ENCODE measurements at regions not wholly inside any gene's neighbourhood (a gene's known extent, or its start where the extent isn't known, plus 50 kb on each side); places are given as distances from the start of the nearest gene placed in this dataset.

- Histone ChIP-seq H3K4me1 (ENCODE audit: control insufficient read depth, insufficient read depth, low read length) (peaks cover 30% of the 10 kb centered on the region), H3K27ac (ENCODE audit: low read depth, low read length) (peak overlapping the region; percentile 95), H3K4me3 (ENCODE audit: low read length) (no peak overlapping the region), H3K9ac (ENCODE audit: low read length) (no peak overlapping the region), H3K36me3 (ENCODE audit: control insufficient read depth, insufficient read depth, low read length) (no peaks in the 10 kb centered on the region), H3K27me3 (ENCODE audit: control insufficient read depth, insufficient read depth, low read length) (no peaks in the 10 kb centered on the region)
Observed at GRCh38 chr13:44293908-44294735, 79.5 kb upstream of the SERP2 start.

GRCh38 chr13:44294876-44295275 is 78.7 kb upstream of the SERP2 start:
- Histone ChIP-seq H3K4me1 (ENCODE audit: control insufficient read depth, insufficient read depth, low read length) (peaks cover 30% of the 10 kb centered on the region), H3K27ac (ENCODE audit: low read depth, low read length) (peak overlapping the region; percentile 95), H3K4me3 (ENCODE audit: low read length) (no peak overlapping the region), H3K36me3 (ENCODE audit: control insufficient read depth, insufficient read depth, low read length) (no peaks in the 10 kb centered on the region), H3K9ac (ENCODE audit: low read length) (no peak overlapping the region), H3K27me3 (ENCODE audit: control insufficient read depth, insufficient read depth, low read length) (no peaks in the 10 kb centered on the region)

- Histone ChIP-seq H3K27ac (ENCODE audit: low read depth, low read length) (peak overlapping the region; percentile 38), H3K9ac (ENCODE audit: low read length) (no peak overlapping the region), H3K27me3 (ENCODE audit: control insufficient read depth, insufficient read depth, low read length) (no peaks in the 10 kb centered on the region), H3K4me3 (ENCODE audit: low read length) (no peak overlapping the region), H3K4me1 (ENCODE audit: control insufficient read depth, insufficient read depth, low read length) (peaks cover 47% of the 10 kb centered on the region), H3K36me3 (ENCODE audit: control insufficient read depth, insufficient read depth, low read length) (no peaks in the 10 kb centered on the region)
Observed at GRCh38 chr13:44296856-44297255, 76.8 kb upstream of the SERP2 start.

DNA sequence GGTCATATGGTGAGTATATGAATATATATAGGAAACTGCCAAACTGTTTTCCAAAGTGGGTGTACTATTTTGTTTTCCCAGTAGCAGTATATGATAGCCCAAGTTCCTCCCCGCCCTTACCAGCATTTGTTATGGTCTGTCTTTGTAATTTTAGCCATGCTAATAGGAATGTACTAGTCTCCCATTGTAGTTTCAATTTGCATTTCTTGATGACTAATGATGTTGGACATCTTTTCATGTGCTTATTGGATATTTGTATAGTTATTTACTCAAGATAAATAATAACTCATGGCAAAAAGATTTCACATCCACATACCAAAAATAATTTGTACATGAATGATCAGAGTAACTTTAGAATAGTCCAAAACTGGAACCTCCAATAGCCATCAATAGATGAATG is 75.3 kb upstream of the SERP2 start:
- Histone ChIP-seq H3K36me3 (ENCODE audit: control insufficient read depth, insufficient read depth, low read length) (no peaks in the 10 kb centered on the region), H3K4me1 (ENCODE audit: control insufficient read depth, insufficient read depth, low read length) (peaks cover 48% of the 10 kb centered on the region), H3K27ac (ENCODE audit: low read depth, low read length) (no peak overlapping the region), H3K4me3 (ENCODE audit: low read length) (no peak overlapping the region), H3K9ac (ENCODE audit: low read length) (no peak overlapping the region), H3K27me3 (ENCODE audit: control insufficient read depth, insufficient read depth, low read length) (no peaks in the 10 kb centered on the region)

DNA sequence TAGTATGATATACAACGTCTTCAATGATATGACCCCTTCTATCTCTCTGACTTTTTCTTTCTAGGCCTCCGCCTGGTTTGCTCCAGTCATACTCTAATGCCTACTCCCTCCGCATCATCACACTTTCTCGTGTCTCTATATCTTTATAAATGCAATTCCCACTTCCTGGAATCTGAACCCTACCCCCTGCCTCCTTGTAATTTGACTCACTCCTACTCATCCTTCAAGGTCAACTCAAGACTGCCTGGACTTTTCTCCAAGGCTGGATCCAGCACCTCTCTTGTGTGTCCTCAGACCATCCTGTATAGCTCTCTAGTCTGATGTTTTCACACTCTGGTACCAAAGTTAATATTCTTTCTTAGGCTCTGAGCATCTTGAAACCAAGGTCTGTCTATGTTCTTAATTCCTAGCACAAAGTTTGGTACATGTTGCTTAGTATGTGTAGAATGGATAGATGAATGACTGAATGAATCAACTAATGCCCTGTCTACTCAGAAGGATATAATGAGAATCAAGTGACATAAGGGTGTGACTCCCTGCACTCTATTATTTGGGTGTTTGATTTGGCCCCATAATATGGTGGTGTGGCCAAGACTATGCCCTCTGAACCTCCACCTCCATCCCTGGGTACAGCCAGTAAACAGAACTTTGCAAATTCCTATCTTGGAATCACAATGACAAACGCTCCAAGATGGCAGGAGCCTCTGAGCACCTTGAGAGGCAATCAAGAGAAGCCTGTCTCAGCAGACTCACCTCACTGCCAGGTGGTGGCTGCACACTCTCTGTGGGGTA is 74.3 kb upstream of the SERP2 start:
- Histone ChIP-seq H3K4me1 (ENCODE audit: control insufficient read depth, insufficient read depth, low read length) (peaks cover 49% of the 10 kb centered on the region), H3K36me3 (ENCODE audit: control insufficient read depth, insufficient read depth, low read length) (no peaks in the 10 kb centered on the region), H3K4me3 (ENCODE audit: low read length) (no peak overlapping the region), H3K27ac (ENCODE audit: low read depth, low read length) (no peak overlapping the region), H3K27me3 (ENCODE audit: control insufficient read depth, insufficient read depth, low read length) (no peaks in the 10 kb centered on the region), H3K9ac (ENCODE audit: low read length) (no peak overlapping the region)

DNA sequence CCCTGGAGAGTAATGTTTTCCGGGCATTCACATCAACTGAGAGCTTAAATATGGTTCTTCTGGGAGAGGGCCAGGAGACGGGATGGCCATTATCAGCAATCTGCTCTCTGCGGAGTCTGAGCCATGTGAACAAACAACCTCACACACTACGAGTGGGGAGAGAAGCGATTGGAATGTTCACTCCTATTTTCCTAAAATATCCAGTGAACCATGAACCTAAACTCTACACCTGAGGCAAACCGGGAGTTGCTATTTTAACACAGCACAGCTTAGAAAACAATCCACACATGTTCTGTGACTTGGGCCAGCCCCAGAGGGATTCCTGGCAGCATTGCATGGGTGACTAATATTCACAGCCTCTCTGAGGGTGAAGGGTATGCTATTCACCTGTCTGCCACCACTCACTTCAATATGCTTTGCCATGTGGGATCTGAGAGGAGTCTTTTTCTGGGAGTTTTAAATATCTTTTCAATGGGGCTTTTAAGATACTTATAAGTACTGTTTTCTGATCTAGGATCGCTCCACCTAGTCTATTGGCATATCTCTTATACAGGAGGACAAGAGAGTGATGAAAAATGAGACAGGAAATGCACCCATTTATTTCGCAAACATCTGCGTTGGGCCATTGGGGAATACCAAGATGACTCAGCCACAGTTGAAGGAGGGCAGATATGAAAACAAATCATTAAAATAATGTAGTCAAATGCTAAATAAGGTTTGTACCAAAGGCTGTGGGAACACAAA is 72.6 kb upstream of the SERP2 start:
- H3K9ac ChIP-seq (ENCODE audit: low read length) = no peak overlapping the region
- no peaks in the 10 kb centered on the region for H3K27me3 ChIP-seq (ENCODE audit: control insufficient read depth, insufficient read depth, low read length)
- H3K4me3 ChIP-seq (ENCODE audit: low read length) = peak overlapping the region; percentile 5
- no peaks in the 10 kb centered on the region for H3K36me3 ChIP-seq (ENCODE audit: control insufficient read depth, insufficient read depth, low read length)
- peaks cover 64% of the 10 kb centered on the region for H3K4me1 ChIP-seq (ENCODE audit: control insufficient read depth, insufficient read depth, low read length)
- H3K27ac ChIP-seq (ENCODE audit: low read depth, low read length) = peak overlapping the region; percentile 97

GRCh38 chr13:44301639-44302015 is 72.0 kb upstream of the SERP2 start:
- Histone ChIP-seq H3K4me3 (ENCODE audit: low read length) (no peak overlapping the region), H3K36me3 (ENCODE audit: control insufficient read depth, insufficient read depth, low read length) (no peaks in the 10 kb centered on the region), H3K27me3 (ENCODE audit: control insufficient read depth, insufficient read depth, low read length) (no peaks in the 10 kb centered on the region), H3K4me1 (ENCODE audit: control insufficient read depth, insufficient read depth, low read length) (peaks cover 66% of the 10 kb centered on the region), H3K9ac (ENCODE audit: low read length) (no peak overlapping the region), H3K27ac (ENCODE audit: low read depth, low read length) (peak overlapping the region; percentile 97)

DNA sequence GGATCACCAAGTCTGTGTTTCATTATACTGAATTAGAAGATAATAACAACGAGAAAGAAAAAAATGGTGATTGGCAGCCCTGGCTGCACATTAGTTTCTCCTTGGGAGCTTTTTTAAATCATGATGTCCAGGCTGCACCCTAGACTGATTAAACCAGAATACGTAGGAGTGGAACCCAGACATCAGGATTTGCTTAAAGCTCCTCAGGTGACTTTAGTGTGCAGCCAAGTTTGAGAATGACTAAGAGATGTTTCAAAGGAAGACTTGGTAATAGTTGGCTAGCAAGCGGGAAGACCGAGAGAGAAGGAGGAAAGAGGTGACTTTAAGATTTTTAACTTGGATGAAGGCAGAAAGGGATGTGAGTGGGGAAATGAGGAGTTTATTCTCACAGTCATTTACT is 71.4 kb upstream of the SERP2 start:
- H3K36me3 ChIP-seq (ENCODE audit: control insufficient read depth, insufficient read depth, low read length) = no peaks in the 10 kb centered on the region
- H3K27ac ChIP-seq (ENCODE audit: low read depth, low read length) = peak overlapping the region; percentile 97
- no peak overlapping the region for H3K9ac ChIP-seq (ENCODE audit: low read length)
- peaks cover 68% of the 10 kb centered on the region for H3K4me1 ChIP-seq (ENCODE audit: control insufficient read depth, insufficient read depth, low read length)
- no peak overlapping the region for H3K4me3 ChIP-seq (ENCODE audit: low read length)
- H3K27me3 ChIP-seq (ENCODE audit: control insufficient read depth, insufficient read depth, low read length) = no peaks in the 10 kb centered on the region

DNA sequence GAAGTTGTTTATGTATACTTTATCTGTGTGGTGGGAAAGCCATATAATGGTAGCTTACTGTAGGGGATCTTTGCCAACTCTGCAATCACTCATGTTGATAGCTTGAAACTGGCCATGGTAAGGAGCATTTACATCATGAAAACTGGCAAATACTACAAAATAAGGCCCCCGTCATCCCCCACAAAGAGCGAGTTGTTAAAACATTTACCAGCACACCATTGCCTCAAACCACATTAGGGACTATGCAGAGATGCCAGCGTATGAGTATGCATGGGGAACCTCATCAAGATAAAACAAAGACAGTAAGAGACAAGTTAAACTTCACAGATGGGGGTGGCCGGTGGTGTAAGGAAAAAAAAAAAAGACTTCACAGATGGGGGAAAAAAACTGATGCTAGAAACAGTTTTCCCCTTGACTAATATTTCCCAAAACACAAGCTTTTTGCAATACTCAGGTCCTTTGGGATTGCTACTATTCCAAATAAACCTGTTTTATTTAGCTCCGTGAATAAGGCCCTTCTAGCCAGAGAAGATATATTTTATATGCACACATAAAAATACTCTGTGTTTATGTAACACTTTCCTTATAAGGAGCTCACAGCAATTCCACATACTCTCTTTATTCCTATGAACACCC is 70.6 kb upstream of the SERP2 start:
- peak overlapping the region; percentile 97 for H3K27ac ChIP-seq (ENCODE audit: low read depth, low read length)
- no peaks in the 10 kb centered on the region for H3K27me3 ChIP-seq (ENCODE audit: control insufficient read depth, insufficient read depth, low read length)
- H3K9ac ChIP-seq (ENCODE audit: low read length) = no peak overlapping the region
- no peaks in the 10 kb centered on the region for H3K36me3 ChIP-seq (ENCODE audit: control insufficient read depth, insufficient read depth, low read length)
- H3K4me1 ChIP-seq (ENCODE audit: control insufficient read depth, insufficient read depth, low read length) = peaks cover 68% of the 10 kb centered on the region
- H3K4me3 ChIP-seq (ENCODE audit: low read length) = no peak overlapping the region

DNA sequence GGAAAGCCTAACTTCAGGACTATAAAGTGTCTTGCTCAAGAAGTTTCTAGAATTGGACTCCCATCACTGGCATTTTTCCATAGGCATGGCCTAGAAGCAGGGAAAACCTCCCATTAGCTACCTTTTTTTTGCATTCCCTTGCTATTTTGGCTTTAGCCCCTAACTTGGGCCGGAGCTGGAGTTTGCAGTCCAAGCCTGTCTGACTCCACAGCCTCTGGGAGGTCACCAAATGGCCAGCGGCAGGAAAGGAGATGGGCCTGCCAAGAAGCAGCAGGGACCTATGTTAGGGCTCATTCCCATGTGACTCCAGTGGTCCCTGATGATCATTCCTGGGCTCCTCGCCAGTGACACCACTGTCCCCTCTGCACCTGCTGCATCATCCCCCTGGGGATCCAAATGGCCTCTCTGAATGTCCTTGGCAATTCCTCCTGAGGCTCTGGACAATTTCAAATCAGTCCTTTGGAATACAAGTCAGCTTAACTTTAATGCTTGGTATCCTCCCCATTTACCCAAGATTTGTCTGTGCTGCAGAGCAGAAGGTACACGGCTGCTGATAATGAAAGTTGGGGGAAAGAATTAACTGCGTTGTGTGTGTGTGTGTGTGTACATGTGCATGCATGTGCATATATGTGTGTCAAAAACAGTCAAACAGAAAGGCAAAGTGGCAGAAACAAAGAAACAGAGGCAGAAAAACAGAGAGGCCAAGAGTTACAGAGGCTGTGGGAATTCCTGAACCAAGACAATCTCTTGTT is 69.8 kb upstream of the SERP2 start:
- Histone ChIP-seq H3K9ac (ENCODE audit: low read length) (no peak overlapping the region), H3K36me3 (ENCODE audit: control insufficient read depth, insufficient read depth, low read length) (no peaks in the 10 kb centered on the region), H3K4me3 (ENCODE audit: low read length) (no peak overlapping the region), H3K4me1 (ENCODE audit: control insufficient read depth, insufficient read depth, low read length) (peaks cover 68% of the 10 kb centered on the region), H3K27ac (ENCODE audit: low read depth, low read length) (peak overlapping the region; percentile 97), H3K27me3 (ENCODE audit: control insufficient read depth, insufficient read depth, low read length) (no peaks in the 10 kb centered on the region)

- H3K4me3 ChIP-seq (ENCODE audit: low read length) = no peak overlapping the region
- no peak overlapping the region for H3K9ac ChIP-seq (ENCODE audit: low read length)
- peak overlapping the region; percentile 97 for H3K27ac ChIP-seq (ENCODE audit: low read depth, low read length)
- H3K36me3 ChIP-seq (ENCODE audit: control insufficient read depth, insufficient read depth, low read length) = no peaks in the 10 kb centered on the region
- no peaks in the 10 kb centered on the region for H3K27me3 ChIP-seq (ENCODE audit: control insufficient read depth, insufficient read depth, low read length)
- peaks cover 68% of the 10 kb centered on the region for H3K4me1 ChIP-seq (ENCODE audit: control insufficient read depth, insufficient read depth, low read length)
Observed at GRCh38 chr13:44304433-44304725, 69.2 kb upstream of the SERP2 start.

All from rectal smooth muscle tissue (tissue), 1 donor.